ENCODE measurements at regions not wholly inside any gene's neighbourhood (a gene's known extent, or its start where the extent isn't known, plus 50 kb on each side); places are given as distances from the start of the nearest gene placed in this dataset.

DNA sequence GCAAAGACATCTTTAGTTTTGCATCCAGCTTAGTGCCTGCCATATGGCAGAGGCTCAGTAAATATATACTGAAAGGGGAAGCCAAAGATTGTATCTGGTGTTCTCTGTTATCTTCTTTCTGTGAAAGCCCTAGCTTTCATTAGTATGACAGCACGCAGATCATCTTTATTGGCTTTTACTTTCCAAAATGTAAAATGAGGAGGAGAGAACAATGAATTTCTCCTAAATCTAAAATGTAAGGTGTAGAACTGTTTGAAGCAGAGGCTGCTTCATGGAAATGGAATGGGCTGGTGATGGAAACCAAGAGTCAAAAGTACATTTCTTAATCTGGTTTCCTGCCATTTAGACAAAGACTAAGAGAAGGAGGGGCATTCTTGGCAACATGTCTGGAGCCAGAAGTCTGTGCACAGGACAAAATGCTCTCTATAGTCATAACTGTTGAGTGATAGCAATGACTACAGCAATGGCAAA lies 1029.9 kb upstream of the PIK3C3 start:
- no peaks in the 10 kb centered on the region for H3K36me3 ChIP-seq
- H3K9me3 ChIP-seq, result no peaks in the 10 kb centered on the region
- H3K4me3 ChIP-seq, result no peak overlapping the region
- DNase-seq, result no peak
- no peaks in the 10 kb centered on the region; the same call in 1 of the 2 replicates for H3K27me3 ChIP-seq

DNA sequence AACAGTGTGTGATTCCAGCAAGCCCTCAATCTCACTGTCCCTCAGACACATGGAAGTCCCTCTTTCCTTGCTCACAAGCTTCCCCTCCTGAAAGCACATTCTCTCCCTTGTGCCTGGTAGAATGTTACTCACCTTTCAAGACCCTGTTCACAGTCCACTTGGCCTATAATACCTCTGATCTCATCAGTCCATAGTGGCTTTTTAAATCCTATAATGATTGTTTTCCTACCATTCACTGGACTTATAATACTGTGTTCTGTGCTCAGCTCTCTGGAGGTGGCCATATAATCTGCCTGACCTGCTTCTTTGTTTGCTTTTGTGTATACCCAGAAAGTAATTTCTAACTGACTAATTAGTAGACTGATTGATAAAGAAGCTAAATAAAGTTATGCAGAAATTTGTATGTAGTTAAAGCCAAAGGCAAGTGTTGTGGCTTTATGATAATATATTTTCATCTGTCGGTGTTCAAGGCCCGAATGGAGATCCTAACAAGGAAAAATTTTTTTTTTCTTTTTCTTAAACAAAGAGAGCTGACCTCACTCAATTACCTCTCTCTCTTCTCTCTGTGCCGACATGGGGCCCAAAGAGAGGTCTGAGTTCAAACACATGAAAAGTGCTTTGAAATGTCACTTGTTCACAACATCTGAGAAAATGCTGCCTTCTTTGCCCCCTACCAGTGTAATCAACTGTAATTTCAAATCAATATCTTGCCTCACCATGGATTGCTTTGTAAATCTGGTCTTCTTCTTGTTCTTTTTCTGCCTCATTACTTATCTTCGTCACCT lies 1033.0 kb upstream of the PIK3C3 start:
- DNase-seq, result no peak
- no peaks in the 10 kb centered on the region for H3K36me3 ChIP-seq
- no peaks in the 10 kb centered on the region; the same call in 1 of the 2 replicates for H3K27me3 ChIP-seq
- no peaks in the 10 kb centered on the region for H3K9me3 ChIP-seq
- H3K4me3 ChIP-seq, result no peak overlapping the region

- Histone ChIP-seq H3K4me3 (no peak overlapping the region), H3K36me3 (no peaks in the 10 kb centered on the region), H3K27me3 (no peaks in the 10 kb centered on the region), H3K9me3 (no peaks in the 10 kb centered on the region)
- no peak for DNase-seq
These were observed 1038.0 kb upstream of the PIK3C3 start for GRCh38 chr18:40917056-40917455.

DNA sequence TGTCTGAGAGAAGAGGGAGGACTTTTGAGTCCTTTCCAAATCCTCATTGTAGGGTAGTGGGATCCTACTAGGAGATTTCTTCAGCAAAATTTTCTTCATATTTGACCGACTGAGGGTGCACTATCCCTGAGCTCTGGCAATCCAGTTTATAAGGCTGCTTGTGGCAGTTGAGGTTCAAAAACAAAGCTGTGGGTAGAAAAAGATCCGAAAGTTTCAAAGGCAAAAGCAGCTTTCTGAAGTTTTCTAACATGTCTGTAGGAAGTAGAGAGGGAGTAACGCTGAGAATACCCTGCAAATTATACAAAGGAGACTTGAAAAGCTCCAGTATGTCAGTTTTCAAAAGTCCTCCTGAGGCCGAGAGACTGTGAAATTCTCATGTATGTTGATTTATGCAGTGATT lies 1039.3 kb upstream of the PIK3C3 start:
- H3K9me3 ChIP-seq, result no peaks in the 10 kb centered on the region
- no peaks in the 10 kb centered on the region for H3K36me3 ChIP-seq
- no peak overlapping the region for H3K4me3 ChIP-seq
- no peaks in the 10 kb centered on the region for H3K27me3 ChIP-seq
- no peak for DNase-seq

- DNase-seq, result no peak
- Histone ChIP-seq H3K27me3 (no peaks in the 10 kb centered on the region), H3K4me3 (no peak overlapping the region), H3K36me3 (no peaks in the 10 kb centered on the region), H3K9me3 (no peaks in the 10 kb centered on the region)
These were observed 1043.3 kb upstream of the PIK3C3 start for GRCh38 chr18:40911582-40912254.

- H3K4me3 ChIP-seq, result no peak overlapping the region
- no peaks in the 10 kb centered on the region for H3K9me3 ChIP-seq
- DNase-seq, result no peak
- no peaks in the 10 kb centered on the region for H3K36me3 ChIP-seq
- H3K27me3 ChIP-seq, result no peaks in the 10 kb centered on the region
These were observed 1044.0 kb upstream of the PIK3C3 start for GRCh38 chr18:40911041-40911440.

GRCh38 chr18:40907842-40908241 lies 1047.2 kb upstream of the PIK3C3 start:
- H3K9me3 ChIP-seq, result no peaks in the 10 kb centered on the region
- no peaks in the 10 kb centered on the region for H3K27me3 ChIP-seq
- no peaks in the 10 kb centered on the region for H3K36me3 ChIP-seq
- H3K4me3 ChIP-seq, result peak overlapping the region; percentile 10
- DNase-seq, result no peak

DNA sequence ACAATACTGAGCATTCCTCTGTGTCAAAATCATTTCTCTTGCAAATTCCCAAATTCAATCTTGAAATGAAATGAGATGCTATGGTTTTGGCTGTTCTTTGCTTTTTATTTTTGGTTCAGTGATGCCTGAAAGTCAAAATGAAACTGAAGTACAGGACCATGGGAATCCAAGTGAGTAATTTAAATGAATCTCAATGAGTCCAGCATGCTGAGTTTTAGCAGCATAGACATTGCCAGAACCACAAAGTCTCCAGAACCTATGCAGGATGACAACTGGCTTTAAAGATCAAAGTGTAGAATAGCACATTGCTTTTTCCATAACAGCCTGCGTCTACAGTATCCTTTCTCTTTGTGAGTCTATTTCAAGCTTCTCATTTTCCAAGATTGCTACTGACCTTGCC lies 1050.7 kb upstream of the PIK3C3 start:
- Histone ChIP-seq H3K4me3 (no peak overlapping the region), H3K36me3 (no peaks in the 10 kb centered on the region), H3K27me3 (no peaks in the 10 kb centered on the region), H3K9me3 (no peaks in the 10 kb centered on the region)
- DNase-seq, result no peak

DNA sequence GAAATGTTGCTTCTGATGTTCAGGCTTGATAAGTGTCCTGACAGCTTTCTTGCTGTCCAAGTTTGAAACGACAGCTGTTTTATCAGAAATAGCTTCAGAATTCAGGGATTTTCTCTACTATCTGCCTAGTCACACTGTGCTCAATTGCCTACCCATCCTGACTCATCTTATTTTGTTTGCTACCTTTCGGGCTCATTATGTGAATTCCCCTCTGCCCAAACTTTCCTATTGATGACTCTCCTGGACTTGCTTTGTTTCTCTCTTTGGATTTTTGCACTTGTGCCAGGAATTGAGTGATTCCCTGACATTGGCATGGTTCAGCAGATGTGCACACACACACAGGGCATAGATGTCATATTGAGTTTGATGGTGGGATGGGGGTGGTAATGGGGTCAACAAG lies 1052.6 kb upstream of the PIK3C3 start:
- no peaks in the 10 kb centered on the region for H3K36me3 ChIP-seq
- H3K9me3 ChIP-seq, result no peaks in the 10 kb centered on the region
- no peaks in the 10 kb centered on the region for H3K27me3 ChIP-seq
- no peak overlapping the region for H3K4me3 ChIP-seq
- no peak for DNase-seq

DNA sequence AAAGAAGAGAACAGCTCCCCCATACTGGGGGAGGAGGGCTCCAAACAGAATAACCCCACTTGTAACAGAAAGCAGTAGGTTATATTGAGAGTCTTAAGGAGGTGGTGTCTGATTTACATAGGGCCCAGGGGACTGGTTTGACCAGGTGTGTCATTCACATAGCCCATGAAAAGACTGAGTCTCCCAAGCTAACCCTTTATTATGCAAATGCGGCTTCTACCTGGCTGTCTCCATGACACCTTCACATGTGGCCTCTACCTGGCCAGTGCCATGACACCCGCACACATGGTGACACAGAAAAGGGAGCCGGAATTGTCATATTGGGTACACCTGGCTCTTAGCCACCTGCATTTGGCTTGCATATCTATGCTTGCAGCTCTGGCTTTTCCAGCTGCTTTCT lies 1057.2 kb upstream of the PIK3C3 start:
- Histone ChIP-seq H3K27me3 (no peaks in the 10 kb centered on the region), H3K36me3 (no peaks in the 10 kb centered on the region), H3K9me3 (no peaks in the 10 kb centered on the region), H3K4me3 (no peak overlapping the region)
- DNase-seq, result no peak

GRCh38 chr18:40883271-40883670 lies 1071.8 kb upstream of the PIK3C3 start:
- Histone ChIP-seq H3K27me3 (no peaks in the 10 kb centered on the region), H3K4me3 (no peak overlapping the region), H3K9me3 (no peaks in the 10 kb centered on the region), H3K36me3 (no peaks in the 10 kb centered on the region)
- DNase-seq, result no peak

GRCh38 chr18:40882468-40882867 lies 1072.6 kb upstream of the PIK3C3 start:
- no peaks in the 10 kb centered on the region for H3K9me3 ChIP-seq
- H3K27me3 ChIP-seq, result no peaks in the 10 kb centered on the region
- no peak overlapping the region for H3K4me3 ChIP-seq
- no peak for DNase-seq
- H3K36me3 ChIP-seq, result no peaks in the 10 kb centered on the region

GRCh38 chr18:40878371-40878770 lies 1076.7 kb upstream of the PIK3C3 start:
- no peak overlapping the region for H3K4me3 ChIP-seq
- H3K9me3 ChIP-seq, result no peaks in the 10 kb centered on the region
- no peak for DNase-seq
- no peaks in the 10 kb centered on the region for H3K27me3 ChIP-seq
- H3K36me3 ChIP-seq, result no peaks in the 10 kb centered on the region

DNA sequence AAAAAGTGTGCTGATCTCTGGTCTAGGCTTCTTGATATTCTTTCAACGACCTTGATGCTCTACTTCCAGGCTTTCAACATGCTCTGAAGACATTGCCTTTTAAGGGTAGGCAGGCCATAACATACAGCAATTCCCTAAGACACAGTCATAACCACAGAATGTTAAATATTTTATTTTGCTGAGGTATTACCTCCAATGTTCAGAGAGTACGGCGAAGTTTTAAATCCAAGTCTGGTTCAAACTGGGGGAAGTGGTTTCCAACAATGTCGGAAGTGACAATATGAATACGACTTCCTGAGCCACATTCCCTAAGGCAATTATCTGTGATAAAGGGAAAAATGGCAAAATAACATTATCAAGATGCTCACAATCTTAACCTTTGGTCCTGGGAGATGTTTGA lies 1077.9 kb upstream of the PIK3C3 start:
- H3K27me3 ChIP-seq, result no peaks in the 10 kb centered on the region
- no peaks in the 10 kb centered on the region for H3K36me3 ChIP-seq
- no peak for DNase-seq
- no peaks in the 10 kb centered on the region for H3K9me3 ChIP-seq
- H3K4me3 ChIP-seq, result no peak overlapping the region

DNA sequence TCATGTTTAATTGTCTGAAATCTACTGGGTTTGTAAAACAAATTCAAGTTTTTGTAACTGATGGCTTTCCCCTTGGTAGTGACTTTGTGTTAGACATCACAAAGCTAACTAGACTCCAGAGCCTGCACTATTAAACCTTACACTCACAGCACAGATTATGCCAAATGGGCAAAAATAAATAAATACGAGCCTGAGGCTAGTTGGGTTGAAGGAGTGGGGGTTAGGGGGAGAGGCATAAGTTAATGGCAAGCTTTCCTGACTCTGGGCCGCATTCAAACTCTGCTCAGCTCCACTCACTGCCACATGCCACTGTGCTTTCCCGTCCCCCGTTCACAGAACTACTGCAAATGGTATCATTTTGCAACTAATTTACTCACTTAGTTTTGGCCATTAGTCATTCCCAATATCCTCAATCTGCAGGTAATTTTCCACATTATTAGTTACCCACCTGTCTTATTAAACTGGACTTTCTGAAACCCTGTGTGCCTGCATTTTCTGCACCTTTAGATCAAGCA lies 1079.9 kb upstream of the PIK3C3 start:
- DNase-seq, result no peak
- Histone ChIP-seq H3K9me3 (no peaks in the 10 kb centered on the region), H3K27me3 (no peaks in the 10 kb centered on the region), H3K36me3 (no peaks in the 10 kb centered on the region), H3K4me3 (no peak overlapping the region)

GRCh38 chr18:40874233-40874632 lies 1080.8 kb upstream of the PIK3C3 start:
- H3K36me3 ChIP-seq, result no peaks in the 10 kb centered on the region
- no peak overlapping the region for H3K4me3 ChIP-seq
- no peaks in the 10 kb centered on the region for H3K27me3 ChIP-seq
- H3K9me3 ChIP-seq, result no peaks in the 10 kb centered on the region
- DNase-seq, result no peak

GRCh38 chr18:40868110-40868858 lies 1086.8 kb upstream of the PIK3C3 start:
- H3K4me3 ChIP-seq, result no peak overlapping the region
- DNase-seq, result peak; percentile 70
- H3K9me3 ChIP-seq, result no peaks in the 10 kb centered on the region
- no peaks in the 10 kb centered on the region for H3K36me3 ChIP-seq
- H3K27me3 ChIP-seq, result no peaks in the 10 kb centered on the region

Measured in MG63 (cell line).